HUES6 (cell line): ENCODE measurements at regions not wholly inside any gene's neighbourhood (a gene's known extent, or its start where the extent isn't known, plus 50 kb on each side); places are given as distances from the start of the nearest gene placed in this dataset.

Source experiments
- H3K27ac ChIP-seq: 2 replicates; pipeline ENCODE4 v1.7.0; 2013; ENCODE audit warnings: low read depth, mild to moderate bottlenecking, low read length, inconsistent platforms
- H3K27me3 ChIP-seq: 2 replicates; pipeline ENCODE4 v1.6.1; 2013; ENCODE audit warnings: low read length; ENCODE audit not compliant: control insufficient read depth, insufficient read depth
- H3K36me3 ChIP-seq: 2 replicates; pipeline ENCODE4 v1.6.1; 2013; ENCODE audit warnings: low read length; ENCODE audit not compliant: control insufficient read depth, insufficient read depth
- H3K4me1 ChIP-seq: 2 replicates; pipeline ENCODE4 v1.6.1; 2013; ENCODE audit warnings: low read length; ENCODE audit not compliant: control insufficient read depth, insufficient read depth
- H3K4me3 ChIP-seq: 2 replicates; pipeline ENCODE4 v1.5.1; 2013; ENCODE audit warnings: low read depth, low read length
- H3K9ac ChIP-seq: one replicate; pipeline ENCODE4 v1.6.1; 2013; ENCODE audit warnings: mild to moderate bottlenecking, low read length
- H3K9me3 ChIP-seq: 2 replicates; pipeline ENCODE4 v1.6.1; 2013; ENCODE audit warnings: low read depth, low read length; ENCODE audit not compliant: control insufficient read depth, insufficient read depth

- no peaks in the 10 kb centered on the region for H3K9me3 ChIP-seq
- H3K4me3 ChIP-seq = no peak overlapping the region
- H3K27ac ChIP-seq = no peak overlapping the region
- H3K4me1 ChIP-seq = no peaks in the 10 kb centered on the region
- no peak overlapping the region for H3K9ac ChIP-seq
- H3K27me3 ChIP-seq = no peaks in the 10 kb centered on the region
- no peaks in the 10 kb centered on the region for H3K36me3 ChIP-seq
Observed at GRCh38 chr4:163622379-163623035, 128.0 kb downstream of the TMA16 start.

DNA sequence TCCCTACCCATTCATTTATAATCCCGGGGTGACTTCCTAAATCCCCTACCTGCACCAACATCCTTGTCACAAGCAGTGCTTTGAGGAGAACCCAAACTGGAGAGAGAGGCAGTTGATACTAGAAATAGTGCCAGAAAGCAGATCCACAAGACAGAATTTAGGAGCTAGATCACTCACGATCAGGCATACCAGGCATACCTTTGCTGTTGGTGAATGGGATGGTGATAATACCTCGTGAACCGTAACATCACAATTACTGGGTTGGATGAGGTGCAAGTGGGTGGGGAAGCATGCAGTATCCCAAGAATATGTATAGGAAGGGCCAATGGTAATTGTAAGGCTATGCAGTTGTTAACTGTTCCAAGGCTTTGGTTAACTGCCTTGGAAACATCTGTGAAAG lies 129.3 kb downstream of the TMA16 start:
- H3K4me1 ChIP-seq = no peaks in the 10 kb centered on the region
- no peaks in the 10 kb centered on the region for H3K36me3 ChIP-seq
- H3K4me3 ChIP-seq = no peak overlapping the region
- no peak overlapping the region for H3K9ac ChIP-seq
- H3K9me3 ChIP-seq = no peaks in the 10 kb centered on the region
- H3K27ac ChIP-seq = no peak overlapping the region
- no peaks in the 10 kb centered on the region for H3K27me3 ChIP-seq

DNA sequence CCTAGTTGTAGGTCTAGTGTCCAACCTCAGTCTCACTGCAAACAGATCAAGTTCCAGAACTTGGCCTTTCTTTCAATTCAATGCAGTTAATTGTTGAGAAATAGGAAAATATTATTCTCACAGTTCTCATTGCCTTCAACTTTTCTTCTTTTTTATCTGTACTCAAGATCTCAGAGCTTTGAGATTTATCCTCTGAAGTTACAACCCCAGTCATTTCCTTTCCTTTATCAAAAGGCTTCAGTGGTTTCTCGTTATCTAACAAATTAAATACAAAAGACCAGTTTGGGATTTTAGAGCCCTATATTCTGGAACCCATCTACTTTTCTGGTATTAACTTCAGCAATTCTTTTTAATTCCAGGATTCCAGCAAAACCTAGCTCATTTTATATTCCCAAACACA lies 130.2 kb downstream of the TMA16 start:
- H3K36me3 ChIP-seq = no peaks in the 10 kb centered on the region
- H3K9me3 ChIP-seq = no peaks in the 10 kb centered on the region
- no peak overlapping the region for H3K4me3 ChIP-seq
- H3K4me1 ChIP-seq = no peaks in the 10 kb centered on the region
- H3K27ac ChIP-seq = no peak overlapping the region
- no peaks in the 10 kb centered on the region for H3K27me3 ChIP-seq
- H3K9ac ChIP-seq = no peak overlapping the region

DNA sequence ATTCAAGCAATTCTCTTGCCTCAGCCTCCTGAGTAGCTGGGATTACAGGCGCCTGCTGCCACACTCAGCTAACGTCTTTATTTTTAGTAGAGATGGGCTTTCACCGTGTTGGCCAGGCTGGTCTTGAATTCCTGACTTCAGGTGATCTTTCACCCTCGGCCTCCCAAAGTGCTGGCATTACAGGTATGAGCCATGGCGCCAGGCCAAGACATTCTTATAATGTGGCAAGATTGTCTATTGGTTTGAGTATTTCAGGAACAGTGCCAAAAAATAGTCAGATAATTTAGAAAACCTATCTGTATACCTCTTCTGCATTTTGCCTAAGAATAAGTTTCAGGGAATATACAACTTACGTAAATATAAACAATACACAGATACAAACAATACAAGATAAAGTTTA lies 136.8 kb downstream of the TMA16 start:
- Histone ChIP-seq H3K4me3 (no peak overlapping the region), H3K4me1 (no peaks in the 10 kb centered on the region), H3K9me3 (no peaks in the 10 kb centered on the region), H3K9ac (no peak overlapping the region), H3K27me3 (no peaks in the 10 kb centered on the region), H3K36me3 (no peaks in the 10 kb centered on the region), H3K27ac (no peak overlapping the region)

DNA sequence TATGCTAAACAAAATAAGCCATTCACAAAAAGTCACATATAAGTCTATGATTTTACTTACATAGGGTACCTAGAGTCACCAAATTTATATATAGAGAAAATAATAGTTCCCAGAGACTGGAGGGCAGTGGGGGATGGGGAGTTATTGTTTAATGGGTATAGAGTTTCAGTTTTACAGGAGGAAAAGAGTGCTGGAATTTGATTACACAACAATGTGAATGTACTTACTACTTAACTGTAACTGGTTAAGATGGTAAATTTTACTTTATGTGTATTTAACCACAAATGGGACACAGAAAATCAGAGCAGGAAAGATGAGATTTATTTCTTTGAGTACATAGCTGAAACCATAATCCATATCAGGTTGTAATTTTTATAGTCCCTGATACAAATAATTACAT lies 144.4 kb downstream of the TMA16 start:
- H3K9ac ChIP-seq = no peak overlapping the region
- H3K27me3 ChIP-seq = no peaks in the 10 kb centered on the region
- H3K36me3 ChIP-seq = no peaks in the 10 kb centered on the region
- H3K4me3 ChIP-seq = no peak overlapping the region
- no peaks in the 10 kb centered on the region for H3K4me1 ChIP-seq
- no peaks in the 10 kb centered on the region for H3K9me3 ChIP-seq
- H3K27ac ChIP-seq = no peak overlapping the region

- Histone ChIP-seq H3K27ac (no peak overlapping the region), H3K4me1 (no peaks in the 10 kb centered on the region), H3K9ac (no peak overlapping the region), H3K4me3 (no peak overlapping the region), H3K9me3 (peaks cover 6% of the 10 kb centered on the region), H3K36me3 (no peaks in the 10 kb centered on the region), H3K27me3 (no peaks in the 10 kb centered on the region)
Observed at GRCh38 chr4:163649557-163650091, 155.1 kb downstream of the TMA16 start.

- Histone ChIP-seq H3K27me3 (no peaks in the 10 kb centered on the region), H3K36me3 (no peaks in the 10 kb centered on the region), H3K9me3 (no peaks in the 10 kb centered on the region), H3K9ac (no peak overlapping the region), H3K4me3 (no peak overlapping the region), H3K4me1 (no peaks in the 10 kb centered on the region), H3K27ac (no peak overlapping the region)
Observed at GRCh38 chr4:163651761-163652160, 157.3 kb downstream of the TMA16 start.

- no peak overlapping the region for H3K9ac ChIP-seq
- H3K4me1 ChIP-seq = no peaks in the 10 kb centered on the region
- no peak overlapping the region for H3K27ac ChIP-seq
- no peak overlapping the region for H3K4me3 ChIP-seq
- no peaks in the 10 kb centered on the region for H3K27me3 ChIP-seq
- H3K36me3 ChIP-seq = no peaks in the 10 kb centered on the region
- H3K9me3 ChIP-seq = 0 out of 2 replicates have a peak, but pooled peaks cover 5% of the 10 kb centered on the region
Observed at GRCh38 chr4:163654621-163655020, 160.1 kb downstream of the TMA16 start.

GRCh38 chr4:163660636-163661035 lies 166.1 kb downstream of the TMA16 start:
- Histone ChIP-seq H3K27ac (no peak overlapping the region), H3K4me1 (no peaks in the 10 kb centered on the region)

GRCh38 chr4:163662768-163663167 lies 168.3 kb downstream of the TMA16 start:
- Histone ChIP-seq H3K9me3 (0 out of 2 replicates have a peak, but pooled peaks cover 5% of the 10 kb centered on the region), H3K4me3 (no peak overlapping the region), H3K27ac (no peak overlapping the region), H3K4me1 (no peaks in the 10 kb centered on the region), H3K27me3 (no peaks in the 10 kb centered on the region), H3K36me3 (no peaks in the 10 kb centered on the region), H3K9ac (no peak overlapping the region)

More at GRCh38 chr4:163660636-163661035, 166.1 kb downstream of the TMA16 start:
- Histone ChIP-seq H3K27me3 (no peaks in the 10 kb centered on the region), H3K9me3 (0 out of 2 replicates have a peak, but pooled peaks cover 5% of the 10 kb centered on the region), H3K36me3 (no peaks in the 10 kb centered on the region), H3K9ac (no peak overlapping the region), H3K4me3 (no peak overlapping the region)

DNA sequence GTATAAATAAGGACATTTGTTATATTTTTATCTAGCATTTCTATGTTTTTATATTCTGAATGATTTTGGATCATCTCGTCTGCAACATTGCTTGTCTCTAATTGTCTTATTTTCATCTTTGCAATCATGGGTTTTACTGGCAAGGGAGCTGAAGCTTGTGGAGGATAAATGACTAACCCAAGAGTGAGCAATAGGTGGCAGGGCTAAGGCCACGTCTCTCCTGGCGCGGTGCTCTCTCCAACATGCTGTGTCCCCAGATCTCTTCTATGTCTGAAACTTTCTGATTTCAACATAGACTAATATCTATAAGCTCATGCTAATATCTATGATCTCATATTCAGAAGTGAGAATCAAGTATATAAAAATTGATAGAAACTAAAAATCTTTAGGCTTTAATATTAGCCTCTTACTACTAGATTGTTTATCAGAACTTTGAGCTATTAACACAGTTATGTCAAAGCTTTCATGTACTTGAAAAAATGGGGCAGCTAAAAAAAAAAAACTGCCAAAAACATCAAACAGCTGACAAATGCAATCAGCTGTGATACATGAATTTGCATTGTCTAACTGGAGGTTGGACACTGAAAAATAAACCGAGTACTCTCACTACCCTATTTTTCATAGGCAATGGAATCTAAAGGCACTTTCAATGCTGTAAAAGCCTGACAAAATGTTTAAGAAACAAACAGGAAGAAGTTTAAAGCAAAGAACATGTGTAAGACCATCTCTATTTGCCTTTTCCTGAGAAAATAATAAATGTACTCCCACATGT lies 169.2 kb downstream of the TMA16 start:
- Histone ChIP-seq H3K4me1 (no peaks in the 10 kb centered on the region), H3K9me3 (0 out of 2 replicates have a peak, but pooled peaks cover under 1% of the 10 kb centered on the region), H3K9ac (no peak overlapping the region), H3K27me3 (no peaks in the 10 kb centered on the region), H3K36me3 (no peaks in the 10 kb centered on the region), H3K4me3 (no peak overlapping the region), H3K27ac (no peak overlapping the region)
